CD14-positive monocyte (primary cell): ENCODE measurements at regions not wholly inside any gene's neighbourhood (a gene's known extent, or its start where the extent isn't known, plus 50 kb on each side); places are given as distances from the start of the nearest gene placed in this dataset.

ENCODE experiments used
- DNase-seq, 3 donors: peaks; one replicate each; pipeline ENCODE4 v3.0.0-alpha.2; 2011 to 2022
- H2AFZ ChIP-seq: 2 replicates; pipeline ENCODE4 v1.6.0; 2012; ENCODE audit warnings: mild to moderate bottlenecking, low read depth, low read length, inconsistent platforms; ENCODE audit not compliant: insufficient read depth, poor library complexity, severe bottlenecking
- H3K27ac ChIP-seq, 2 donors: 1 replicate in 1 of 2; 2 replicates in 1 of 2; pipeline ENCODE4 v1.5.1; 2012 to 2013; ENCODE audit warnings: low read length in 2 of 2, control low read depth in 1 of 2, inconsistent platforms in 1 of 2, low read depth in 1 of 2, mild to moderate bottlenecking in 1 of 2
- H3K27me3 ChIP-seq, 2 donors: one replicate each; pipeline versions ENCODE4 v1.6.0 to v1.6.1; 2011 to 2013; ENCODE audit warnings: low read length in 2 of 2; ENCODE audit not compliant: control insufficient read depth in 2 of 2, insufficient read depth in 2 of 2
- H3K36me3 ChIP-seq, 2 donors: replicated peaks in 1 of 2; 1 replicate in 1 of 2; 2 replicates in 1 of 2; pipeline versions ENCODE4 v1.5.1 to v1.6.1; 2012 to 2013; ENCODE audit warnings: low read length in 2 of 2, control low read depth in 1 of 2, inconsistent platforms in 1 of 2, mild to moderate bottlenecking in 1 of 2; ENCODE audit not compliant: insufficient read depth in 2 of 2, control insufficient read depth in 1 of 2
- H3K4me1 ChIP-seq, 2 donors: 1 replicate in 1 of 2; 2 replicates in 1 of 2; pipeline versions ENCODE4 v1.5.1 to v1.6.1; 2012 to 2013; ENCODE audit warnings: low read length in 2 of 2, control low read depth in 1 of 2, inconsistent platforms in 1 of 2, mild to moderate bottlenecking in 1 of 2, moderate library complexity in 1 of 2; ENCODE audit not compliant: insufficient read depth in 2 of 2, control insufficient read depth in 1 of 2
- H3K4me2 ChIP-seq: replicated peaks from 2 replicates; pipeline ENCODE3; 2012; ENCODE audit warnings: low read length, moderate library complexity, mild to moderate bottlenecking; ENCODE audit not compliant: poor library complexity, severe bottlenecking; ENCODE audit errors: extremely low read depth
- H3K4me3 ChIP-seq, 3 experiments: fragments of 200-600 bp in 1 of 3; sonication (generic) in 1 of 3; replicated peaks in 1 of 3; 1 replicate in 2 of 3; 2 replicates in 1 of 3; pipeline ENCODE4 v1.5.1; 2011 to 2013; ENCODE audit warnings: low read length in 3 of 3, mild to moderate bottlenecking in 3 of 3, control low read depth in 2 of 3, low read depth in 2 of 3, inconsistent platforms in 1 of 3, moderate library complexity in 1 of 3
- H3K79me2 ChIP-seq: 2 replicates; pipeline ENCODE4 v1.6.0; 2012; ENCODE audit warnings: mild to moderate bottlenecking, control low read depth, inconsistent platforms, low read length, moderate library complexity; ENCODE audit not compliant: insufficient read depth
- H3K9ac ChIP-seq: 2 replicates; pipeline ENCODE4 v1.6.0; 2017; ENCODE audit warnings: low read length, mild to moderate bottlenecking; ENCODE audit not compliant: insufficient read depth, poor library complexity, severe bottlenecking
- H3K9me3 ChIP-seq, 2 donors: replicated peaks in 1 of 2; 1 replicate in 1 of 2; 2 replicates in 1 of 2; pipeline versions ENCODE4 v1.5.1 to v1.6.1; 2012 to 2013; ENCODE audit warnings: low read length in 2 of 2, control low read depth in 1 of 2; ENCODE audit not compliant: control insufficient read depth in 1 of 2, insufficient read depth in 1 of 2
- H4K20me1 ChIP-seq: 2 replicates; pipeline ENCODE4 v1.6.0; 2012; ENCODE audit warnings: mild to moderate bottlenecking, low read length, control low read depth, moderate library complexity; ENCODE audit not compliant: insufficient read depth
- H3K27ac Mint-ChIP-seq, 7 donors: one replicate each; pipeline ENCODE4 v1.8.0; 2020; ENCODE audit warnings: mild to moderate bottlenecking in 7 of 7, mixed read lengths in 7 of 7, moderate library complexity in 6 of 7, inconsistent platforms in 2 of 7
- H3K27me3 Mint-ChIP-seq, 3 donors: one replicate each; pipeline ENCODE4 v1.8.0; 2021 to 2022; ENCODE audit warnings: low read depth in 3 of 3, mild to moderate bottlenecking in 3 of 3, mixed read lengths in 3 of 3, moderate library complexity in 3 of 3, inconsistent platforms in 1 of 3
- H3K36me3 Mint-ChIP-seq, 2 donors: one replicate each; pipeline ENCODE4 v1.8.0; 2020; ENCODE audit warnings: mixed read lengths in 2 of 2, inconsistent platforms in 1 of 2, mild to moderate bottlenecking in 1 of 2
- H3K4me1 Mint-ChIP-seq: one replicate; pipeline ENCODE4 v1.8.0; 2020; ENCODE audit warnings: mild to moderate bottlenecking, mixed read lengths
- H3K4me3 Mint-ChIP-seq, 2 donors: one replicate each; pipeline ENCODE4 v1.8.0; 2020; ENCODE audit warnings: mild to moderate bottlenecking in 2 of 2, mixed read lengths in 2 of 2, moderate library complexity in 1 of 2
- H3K9me3 Mint-ChIP-seq, 7 donors: one replicate each; pipeline ENCODE4 v1.8.0; 2020 to 2022; ENCODE audit warnings: mixed read lengths in 7 of 7, mild to moderate bottlenecking in 6 of 7, moderate library complexity in 6 of 7, inconsistent platforms in 2 of 7
- CTCF ChIP-seq: fragments of 200-600 bp; IDR thresholded peaks from one replicate; pipeline ENCODE4 v1.8.0; 2022; ENCODE audit warnings: antibody characterized with exemption, mild to moderate bottlenecking
- WGBS: methylation state at CpG from one replicate; pipeline ENCODE4 v1.1.5; 2013; ENCODE audit warnings: missing lambda C conversion rate; ENCODE audit not compliant: insufficient coverage; 5-methylcytosine and 5-hydroxymethylcytosine counted together
- intact Hi-C, 2 donors: fragments of 100-400 bp; cut with micrococcal nuclease; formaldehyde crosslinking; loops; one replicate each; pipeline versions ENCODE4 v1.15.0 to v1.15.1; 2023

GRCh38 chr3:159861369-159861987 is 127.2 kb upstream of the IL12A start:
- H3K79me2 ChIP-seq = no peaks in the 10 kb centered on the region
- peak overlapping the region in 1 of 2 donors; percentile 58 for H3K4me3 Mint-ChIP-seq

GRCh38 chr3:159865041-159865579 is 123.5 kb upstream of the IL12A start:
- DNase-seq = no peak
- no peaks in the 10 kb centered on the region for H3K79me2 ChIP-seq
- intact Hi-C loops = no loop called here
- no peak for TF ChIP-seq CTCF
- H3K9me3 ChIP-seq = no peaks in the 10 kb centered on the region
- H3K4me3 ChIP-seq = no peak overlapping the region
- no peaks in the 10 kb centered on the region for H3K36me3 Mint-ChIP-seq
- H3K27ac Mint-ChIP-seq = no peak overlapping the region
- H3K4me1 Mint-ChIP-seq = peaks cover 24% of the 10 kb centered on the region
- 100% methylated on average over 1 of the region's 2 CpGs for WGBS
- no peak overlapping the region for H3K4me2 ChIP-seq
- H3K9ac ChIP-seq = no peak overlapping the region
- H3K27me3 ChIP-seq = no peaks in the 10 kb centered on the region
- peaks cover 14 to 17% of the 10 kb centered on the region in 2 donors for H3K4me1 ChIP-seq
- no peak overlapping the region for H3K4me3 Mint-ChIP-seq
- H3K9me3 Mint-ChIP-seq = no peaks in the 10 kb centered on the region
- no peak overlapping the region for H3K27ac ChIP-seq
- H4K20me1 ChIP-seq = no peaks in the 10 kb centered on the region
- H3K27me3 Mint-ChIP-seq = peaks cover 0 to 1% (median 0%) of the 10 kb centered on the region in 3 donors
- H2AFZ ChIP-seq = no peak overlapping the region
- H3K36me3 ChIP-seq = no peaks in the 10 kb centered on the region

More at GRCh38 chr3:159861369-159861987, 127.2 kb upstream of the IL12A start:
- Histone ChIP-seq H3K4me2 (peak overlapping the region; percentile 22), H3K4me3 (peak overlapping the region in 1 of 3 experiments; percentile 1), H2AFZ (peak overlapping the region; percentile 57), H3K36me3 (no peaks in the 10 kb centered on the region), H3K4me1 (peaks cover 14 to 17% of the 10 kb centered on the region in 2 donors), H4K20me1 (no peaks in the 10 kb centered on the region), H3K9ac (no peak overlapping the region), H3K27me3 (no peaks in the 10 kb centered on the region), H3K9me3 (no peaks in the 10 kb centered on the region), H3K27ac (no peak overlapping the region)
- Mint-ChIP-seq H3K27ac (peak overlapping the region in 3 of 7 donors; percentile 26 to 30 (median 29)), H3K9me3 (no peaks in the 10 kb centered on the region), H3K27me3 (peaks cover 0 to 3% (median 0%) of the 10 kb centered on the region in 3 donors), H3K36me3 (no peaks in the 10 kb centered on the region), H3K4me1 (peaks cover 36% of the 10 kb centered on the region)
- TF ChIP-seq CTCF = no peak
- intact Hi-C loops = no loop called here
- peak in 1 of 3 donors; percentile 40 for DNase-seq
- WGBS = 0% methylated on average over 1 of the region's 4 CpGs
